T47D (cell line): ENCODE measurements at regions not wholly inside any gene's neighbourhood (a gene's known extent, or its start where the extent isn't known, plus 50 kb on each side); places are given as distances from the start of the nearest gene placed in this dataset.

ENCODE experiments used
- DNase-seq, 2 experiments: peaks; one replicate each; pipeline versions ENCODE4 v3.0.0 to v3.0.0-alpha.2; 2011 to 2012; ENCODE audit warnings: low read depth in 1 of 2, low spot score in 1 of 2
- JUND ChIP-seq: IDR thresholded peaks from 2 replicates; pipeline ENCODE4 v1.6.1; 2012; ENCODE audit warnings: low read depth
- in situ Hi-C: cut with HindIII; loops from 2 replicates; pipeline ENCODE4 v1.10.0; 2016; ENCODE audit warnings: low sequenced_read_pairs, low pct_unique_long_range_greater_than_20kb

DNA sequence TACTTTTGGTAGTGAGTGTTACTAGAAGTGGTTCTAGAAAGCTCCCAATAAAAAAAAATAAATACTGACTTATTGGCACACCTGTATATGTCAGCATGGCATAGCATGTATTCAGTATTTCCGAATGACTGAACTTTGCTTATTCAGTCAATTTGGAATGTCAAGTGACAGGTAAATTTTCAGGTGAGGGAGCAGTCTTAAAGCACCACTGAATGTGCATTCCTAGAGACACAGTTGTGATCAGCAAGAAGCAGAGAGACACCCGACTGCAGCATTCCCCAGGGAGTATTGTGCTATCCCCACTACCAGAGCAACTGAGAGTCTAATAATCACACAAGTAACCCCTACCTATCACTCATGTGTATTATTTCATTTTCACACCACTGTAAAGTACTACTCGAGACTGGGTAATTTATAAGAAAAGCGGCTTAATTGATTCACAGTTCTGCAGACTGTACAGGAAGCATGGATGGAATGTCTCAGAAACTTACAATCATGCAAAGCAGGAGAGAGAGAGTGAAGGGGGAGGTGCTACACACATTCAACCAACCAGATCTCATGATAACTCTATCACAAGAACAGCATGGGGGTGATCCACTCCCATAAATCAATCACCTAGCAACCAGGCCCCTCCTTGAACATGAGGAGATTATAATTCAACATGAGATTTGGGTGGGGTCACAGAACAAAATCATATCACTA lies 201.5 kb downstream of the TBX15 start:
- in situ Hi-C loops = no loop called here
- DNase-seq = no peak
- no peak for TF ChIP-seq JUND

DNA sequence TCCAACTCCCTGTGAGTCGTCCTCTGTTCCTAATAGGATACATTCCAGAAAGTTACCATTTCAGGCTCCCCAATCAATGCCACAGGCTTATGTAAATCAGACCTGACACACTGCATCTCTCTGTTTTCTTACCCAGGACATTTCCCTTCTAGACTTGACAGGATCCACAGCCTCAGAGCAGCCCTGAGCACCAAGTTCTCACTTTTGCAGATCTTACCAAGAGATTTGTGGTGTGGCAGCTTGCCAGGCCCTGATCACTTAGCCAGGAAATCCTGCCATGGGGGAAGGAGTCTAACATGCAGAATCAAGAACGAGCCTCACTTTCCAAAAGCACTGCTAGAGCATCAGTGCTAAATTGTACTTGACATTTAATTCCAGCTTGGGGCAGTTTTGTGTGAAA lies 202.9 kb downstream of the TBX15 start:
- TF ChIP-seq JUND = no peak
- peak in 1 of 2 experiments; percentile 29 for DNase-seq
- in situ Hi-C loops = no loop called here

DNA sequence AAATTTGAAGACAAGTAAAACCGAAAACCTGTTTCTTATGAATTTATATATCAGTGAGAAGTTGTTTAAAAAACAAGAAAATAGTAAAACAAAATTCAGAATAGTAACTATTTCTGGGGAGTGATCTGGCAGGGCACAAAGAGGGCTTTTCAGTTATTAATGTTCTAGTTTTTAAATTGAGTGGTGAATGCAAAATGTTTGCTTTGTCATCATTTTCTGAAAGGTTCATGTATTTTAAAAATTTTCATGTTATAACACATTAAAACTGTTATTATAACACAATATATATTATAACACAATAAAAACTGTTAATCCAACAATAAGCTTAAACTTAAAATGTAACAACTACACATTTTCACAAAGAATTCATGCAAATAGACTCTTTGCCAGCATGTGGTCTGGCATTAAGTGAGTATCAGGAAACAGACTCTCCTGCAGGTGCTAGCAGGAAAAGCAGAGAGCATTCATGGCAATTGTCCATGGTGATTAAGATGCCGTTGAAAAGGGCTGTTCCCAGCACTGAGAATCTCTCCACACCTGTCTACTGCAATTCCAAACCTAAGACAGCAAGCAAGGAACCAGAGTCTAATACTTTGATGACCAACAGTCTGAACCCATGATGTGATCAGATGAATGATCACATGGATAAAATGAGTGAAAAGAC lies 204.9 kb downstream of the TBX15 start:
- TF ChIP-seq JUND = no peak
- in situ Hi-C loops = no loop called here
- DNase-seq = no peak

DNA sequence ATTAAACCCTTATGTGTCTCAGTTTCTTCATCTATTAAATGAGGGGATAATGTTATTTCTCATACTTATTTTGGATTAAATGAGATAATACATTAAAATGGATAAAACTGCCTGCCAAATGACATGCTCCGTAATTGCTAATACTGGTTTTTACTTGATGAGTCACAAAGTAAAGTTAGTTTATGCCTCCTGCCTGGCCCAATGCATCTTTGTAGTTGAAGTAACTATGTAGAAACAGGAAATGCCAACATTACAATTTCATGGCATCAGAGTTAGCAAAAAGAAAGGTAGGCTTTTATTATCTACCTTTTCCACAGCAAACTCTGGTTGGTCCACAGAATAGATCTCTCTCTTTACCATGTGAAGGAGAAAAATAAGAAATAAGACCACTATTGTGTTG lies 214.5 kb downstream of the TBX15 start:
- DNase-seq = no peak
- no peak for TF ChIP-seq JUND
- in situ Hi-C loops = no loop called here

DNA sequence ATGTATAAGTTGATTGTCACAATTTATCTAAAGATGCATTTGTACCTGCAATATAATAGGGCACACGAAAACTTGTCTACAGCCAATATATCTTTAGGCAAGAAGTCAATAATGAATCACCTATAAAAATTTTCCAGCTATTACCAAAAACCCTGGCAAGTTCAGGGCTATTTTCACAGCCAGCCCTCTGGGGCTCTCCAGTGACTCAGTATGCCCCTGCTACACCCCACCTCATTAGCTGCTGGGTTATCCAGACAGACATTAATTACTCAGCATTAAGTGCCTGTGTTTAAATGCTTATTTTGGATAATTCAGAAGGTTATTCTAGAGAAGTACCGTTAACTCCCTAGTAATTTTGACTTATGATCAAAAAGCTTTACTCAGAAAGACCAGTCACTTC lies 220.2 kb downstream of the TBX15 start:
- in situ Hi-C loops = no loop called here
- no peak for TF ChIP-seq JUND
- no peak for DNase-seq

DNA sequence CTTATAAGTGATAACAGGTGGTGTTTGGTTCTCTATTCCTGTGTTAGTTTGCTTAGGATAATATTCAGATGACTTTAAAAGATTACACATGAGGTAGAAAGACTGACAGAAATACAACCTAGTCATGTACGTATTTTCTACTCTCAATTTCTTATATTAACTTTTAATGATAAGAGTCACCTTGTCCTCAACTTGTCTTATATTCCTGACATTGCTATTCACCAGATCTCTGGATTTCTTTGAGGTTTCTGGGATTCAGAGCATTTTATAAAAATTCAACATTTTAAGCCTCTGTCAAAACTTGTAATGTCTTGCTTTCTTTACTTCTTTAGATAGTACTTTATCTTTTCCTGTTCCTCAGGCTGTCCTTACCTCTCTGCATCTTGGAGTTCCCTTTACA lies 234.2 kb downstream of the TBX15 start:
- TF ChIP-seq JUND = no peak
- in situ Hi-C loops = no loop called here
- no peak for DNase-seq

DNA sequence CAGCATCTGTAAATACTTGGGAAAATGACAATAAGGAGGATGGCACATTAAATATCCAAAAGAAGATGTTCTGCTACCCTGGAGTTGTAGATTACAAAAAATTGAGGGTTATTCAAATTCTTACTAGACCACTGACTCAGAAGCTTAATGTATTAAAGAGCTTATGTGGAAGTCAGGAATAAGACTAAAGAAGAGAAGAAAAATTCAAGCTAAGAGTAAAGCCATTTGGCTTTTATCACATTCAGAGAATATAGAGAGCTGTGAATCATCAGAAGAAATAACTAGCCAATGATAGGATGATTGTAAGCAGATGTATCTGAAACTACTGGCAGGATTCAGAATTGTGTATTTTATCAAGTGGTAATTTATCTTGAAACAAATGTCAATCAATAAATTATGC lies 237.0 kb downstream of the TBX15 start:
- no peak for TF ChIP-seq JUND
- DNase-seq = no peak
- in situ Hi-C loops = no loop called here

DNA sequence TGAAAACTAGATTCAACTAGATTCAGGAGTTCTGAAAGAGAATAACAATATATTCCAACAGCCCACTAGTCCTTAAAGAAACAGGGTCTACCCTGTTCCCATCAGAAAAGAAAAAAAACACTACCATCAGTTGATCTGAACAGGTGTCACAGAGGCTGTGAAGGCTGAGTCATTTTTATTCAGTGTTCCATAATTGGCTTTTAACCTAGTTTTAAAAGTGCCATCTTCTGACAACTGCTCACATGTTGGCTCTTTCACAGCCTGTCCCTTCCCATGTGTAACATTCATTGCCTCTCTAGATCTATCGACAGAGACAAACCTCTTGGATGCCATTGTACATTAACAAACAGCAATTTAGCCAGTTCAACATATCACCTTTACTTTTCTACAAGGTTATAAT lies 243.7 kb downstream of the TBX15 start:
- in situ Hi-C loops = no loop called here
- TF ChIP-seq JUND = no peak
- no peak for DNase-seq

DNA sequence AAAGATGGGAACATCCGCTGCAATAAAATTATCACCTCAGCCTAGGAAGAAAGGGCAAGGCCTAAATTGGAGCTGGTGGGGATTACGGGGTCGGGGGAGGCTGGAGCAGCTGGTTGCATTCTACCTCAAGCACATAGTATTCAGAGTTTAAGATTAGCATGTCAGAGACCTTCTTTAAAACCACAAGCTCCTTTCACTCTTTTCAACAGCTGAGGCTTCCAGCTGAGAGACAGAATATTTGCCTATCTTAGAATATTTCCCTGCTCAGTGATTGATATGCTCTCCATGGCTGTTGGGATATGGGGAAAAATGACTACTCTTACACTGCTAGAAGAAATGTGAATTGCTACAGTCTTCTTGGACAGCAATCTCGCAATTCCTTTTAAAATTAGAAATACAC lies 248.6 kb downstream of the TBX15 start:
- in situ Hi-C loops = no loop called here
- no peak for DNase-seq
- no peak for TF ChIP-seq JUND

DNA sequence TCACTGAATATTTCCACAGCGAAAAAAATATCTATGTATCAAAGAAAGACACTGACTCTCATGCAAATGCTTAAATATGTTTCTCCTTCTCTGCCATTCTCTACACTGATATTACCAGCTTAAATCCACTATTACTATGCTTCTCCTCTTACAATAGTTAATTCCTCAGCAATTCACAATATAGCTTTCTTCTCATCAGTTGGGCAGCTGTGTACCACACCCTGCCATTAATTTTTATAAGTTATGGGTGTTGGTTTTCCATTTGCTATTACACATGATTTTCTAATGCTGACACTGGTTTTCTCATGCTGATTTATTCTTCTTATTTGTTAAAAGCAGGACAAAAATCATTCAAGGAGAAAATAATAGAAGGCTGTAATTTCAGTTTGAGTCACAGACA lies 251.8 kb downstream of the TBX15 start:
- no peak for TF ChIP-seq JUND
- in situ Hi-C loops = no loop called here
- no peak for DNase-seq

DNA sequence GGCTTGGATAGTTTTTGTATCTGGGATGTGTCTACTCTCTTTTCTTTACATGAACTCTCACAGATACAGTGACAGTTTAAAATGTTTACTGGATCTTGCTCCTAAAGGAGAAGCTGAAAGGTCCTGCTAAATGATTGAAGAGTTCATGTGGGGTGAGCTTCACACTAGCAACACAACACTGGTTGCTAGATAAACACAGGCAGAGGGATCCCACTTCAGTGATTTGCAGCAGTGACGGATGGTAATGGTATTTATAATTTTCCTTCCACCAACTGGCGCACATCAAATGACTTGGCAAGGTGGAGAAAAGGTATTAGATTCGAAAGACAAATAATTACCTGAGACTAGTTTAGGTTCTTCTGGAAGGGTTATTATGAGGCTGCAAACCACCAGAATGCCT lies 270.2 kb downstream of the TBX15 start:
- in situ Hi-C loops = no loop called here
- no peak for DNase-seq
- no peak for TF ChIP-seq JUND

DNA sequence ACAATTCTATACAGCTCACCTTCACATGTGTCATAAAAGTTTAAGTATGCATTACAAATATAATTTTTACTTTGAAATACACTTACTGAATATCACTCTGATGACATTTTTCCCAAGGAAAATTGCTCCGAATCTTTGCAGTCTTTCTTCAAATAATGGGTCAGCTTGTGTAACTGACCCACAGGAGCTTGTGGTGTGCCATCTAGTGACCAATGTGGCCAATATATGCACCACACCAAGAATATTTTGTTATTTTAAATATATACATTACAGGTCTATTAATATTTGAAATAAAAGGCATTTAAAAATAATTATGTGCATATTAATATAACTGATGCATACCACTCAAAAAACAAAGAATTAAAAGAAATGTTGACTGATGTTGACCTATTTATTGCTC lies 271.4 kb downstream of the TBX15 start:
- peak; percentile 7 to 38 for DNase-seq
- no peak for TF ChIP-seq JUND
- in situ Hi-C loops = no loop called here

DNA sequence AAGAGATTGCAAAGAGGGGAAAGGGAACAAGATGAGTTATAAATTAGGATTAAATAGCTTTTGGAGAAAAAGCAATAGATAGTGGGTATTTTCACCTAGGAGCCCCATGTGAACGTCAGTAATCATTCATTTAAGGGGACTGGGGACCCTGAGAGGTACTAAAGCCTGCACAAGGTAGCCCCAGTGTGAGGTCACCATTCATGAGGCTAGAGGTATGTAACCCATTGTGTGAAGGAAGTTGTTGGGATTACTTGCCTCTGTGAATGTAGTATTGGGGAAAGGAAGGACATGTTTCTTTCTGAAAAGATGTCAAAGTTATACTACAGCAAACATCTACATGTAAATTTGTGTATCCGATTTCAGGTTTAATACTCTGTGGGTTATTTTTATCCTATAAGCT lies 276.8 kb downstream of the TBX15 start:
- DNase-seq = no peak
- in situ Hi-C loops = no loop called here
- no peak for TF ChIP-seq JUND

DNA sequence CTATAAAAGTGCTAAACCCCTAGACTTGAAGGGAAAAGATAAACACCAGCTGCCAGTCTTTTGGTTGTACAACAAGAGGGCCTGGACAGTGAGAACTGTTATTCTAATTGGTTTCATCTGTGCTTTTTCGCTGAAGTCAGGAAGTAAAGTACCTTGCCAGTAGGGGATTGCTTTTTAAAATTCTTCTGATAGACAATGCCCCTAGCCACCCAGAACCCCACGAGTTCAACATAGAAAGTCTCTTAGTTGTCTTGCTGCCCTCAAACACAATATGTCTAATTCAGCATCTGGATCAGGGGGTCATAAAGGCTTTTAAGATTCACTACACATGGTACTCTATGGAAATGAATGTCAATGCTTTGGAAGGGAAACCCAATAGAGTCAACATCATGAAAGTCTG lies 289.2 kb downstream of the TBX15 start:
- in situ Hi-C loops = no loop called here
- no peak for TF ChIP-seq JUND
- no peak for DNase-seq
